ENCODE measurements at regions not wholly inside any gene's neighbourhood (a gene's known extent, or its start where the extent isn't known, plus 50 kb on each side); places are given as distances from the start of the nearest gene placed in this dataset.
"Not testable (repeated sequence)": the region's sequence is repeated elsewhere in the genome, so short reads cannot be mapped to it uniquely, and the experiment has no call there.

DNA sequence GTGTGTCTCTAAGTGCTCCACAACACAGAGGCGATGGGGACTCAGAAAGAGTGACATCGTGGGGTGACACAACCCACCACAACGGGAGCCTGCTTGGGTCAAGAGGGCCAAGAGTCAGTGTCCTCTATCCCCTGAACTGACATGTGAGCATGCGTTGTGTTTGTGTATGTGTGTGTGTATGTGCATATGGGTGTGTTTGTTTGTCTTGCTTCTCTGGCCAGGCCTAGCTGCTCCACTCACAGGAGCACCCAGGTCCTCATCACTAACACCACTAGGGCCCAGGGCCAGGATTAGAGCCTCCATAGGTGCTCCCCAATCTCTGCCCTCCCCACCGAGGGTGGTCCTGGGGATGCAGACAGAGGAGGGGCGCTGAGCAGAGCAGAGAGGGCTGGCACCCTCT lies 115.0 kb upstream of the CTSV start:
- no peak for TF ChIP-seq POLR2A (IDR thresholded peaks at IDR 0.05)
- TF ChIP-seq, protein P1, sequence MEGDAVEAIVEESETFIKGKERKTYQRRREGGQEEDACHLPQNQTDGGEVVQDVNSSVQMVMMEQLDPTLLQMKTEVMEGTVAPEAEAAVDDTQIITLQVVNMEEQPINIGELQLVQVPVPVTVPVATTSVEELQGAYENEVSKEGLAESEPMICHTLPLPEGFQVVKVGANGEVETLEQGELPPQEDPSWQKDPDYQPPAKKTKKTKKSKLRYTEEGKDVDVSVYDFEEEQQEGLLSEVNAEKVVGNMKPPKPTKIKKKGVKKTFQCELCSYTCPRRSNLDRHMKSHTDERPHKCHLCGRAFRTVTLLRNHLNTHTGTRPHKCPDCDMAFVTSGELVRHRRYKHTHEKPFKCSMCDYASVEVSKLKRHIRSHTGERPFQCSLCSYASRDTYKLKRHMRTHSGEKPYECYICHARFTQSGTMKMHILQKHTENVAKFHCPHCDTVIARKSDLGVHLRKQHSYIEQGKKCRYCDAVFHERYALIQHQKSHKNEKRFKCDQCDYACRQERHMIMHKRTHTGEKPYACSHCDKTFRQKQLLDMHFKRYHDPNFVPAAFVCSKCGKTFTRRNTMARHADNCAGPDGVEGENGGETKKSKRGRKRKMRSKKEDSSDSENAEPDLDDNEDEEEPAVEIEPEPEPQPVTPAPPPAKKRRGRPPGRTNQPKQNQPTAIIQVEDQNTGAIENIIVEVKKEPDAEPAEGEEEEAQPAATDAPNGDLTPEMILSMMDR (IDR thresholded peaks at IDR 0.05), result no peak
- intact Hi-C loops (cut with DNase I; ENCODE audit: low total_unique reads), result no loop called here
- H3K4me3 ChIP-seq (ENCODE audit: low read depth, poor library complexity, severe bottlenecking), result no peak overlapping the region
- WGBS, 2 donors, result 88 to 89% methylated on average over 6 of the region's 6 CpGs
- DNase-seq (ENCODE audit: low spot score in 2 of 2), result no peak

DNA sequence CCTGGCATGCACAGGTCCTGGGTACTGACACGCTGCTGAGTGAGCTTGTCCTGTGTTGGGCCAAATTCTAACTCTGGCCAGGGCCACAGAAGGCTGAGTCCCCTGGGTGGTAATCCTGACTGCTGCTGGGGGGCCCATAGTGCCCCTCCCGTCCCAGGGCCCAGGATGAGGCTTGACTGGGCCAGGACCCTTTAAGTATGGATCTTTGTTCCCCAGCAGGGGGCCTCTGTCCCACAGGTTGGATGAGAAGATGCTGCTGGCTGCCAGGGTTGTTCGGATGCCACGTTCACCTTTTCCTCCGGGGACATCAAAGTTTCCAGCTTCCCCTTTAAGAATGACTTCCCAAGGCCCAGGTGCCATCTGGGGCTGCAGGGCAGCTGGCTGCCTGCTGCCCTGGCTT lies 114.2 kb upstream of the CTSV start:
- DNase-seq (ENCODE audit: low spot score in 2 of 2); H3K4me3 ChIP-seq (ENCODE audit: low read depth, poor library complexity, severe bottlenecking); intact Hi-C loops (cut with DNase I; ENCODE audit: low total_unique reads): not testable (repeated sequence)
- WGBS, 2 donors, result 82 to 83% methylated on average over 5 of the region's 5 CpGs

DNA sequence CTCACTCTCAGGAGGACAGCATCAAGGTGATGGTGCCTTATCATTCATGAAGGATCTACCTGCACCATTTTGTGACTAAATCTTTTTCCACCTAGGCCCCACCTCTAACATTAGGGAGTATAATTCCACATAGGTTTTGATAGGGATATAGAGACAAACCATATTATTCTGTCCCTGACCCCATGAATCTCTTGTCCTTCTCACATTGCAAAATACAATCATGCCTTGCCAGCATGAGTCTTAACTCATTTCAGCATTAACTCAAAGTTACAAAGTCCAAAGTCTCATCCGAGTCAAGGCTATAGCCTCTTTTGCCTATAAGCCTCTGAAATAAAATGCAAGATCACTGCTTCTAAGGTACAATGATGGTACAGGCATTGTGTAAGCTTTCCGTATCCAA lies 111.5 kb upstream of the CTSV start:
- WGBS, 2 donors, result 93% methylated on average over 2 of the region's 2 CpGs
- DNase-seq (ENCODE audit: low spot score in 2 of 2); intact Hi-C loops (cut with DNase I; ENCODE audit: low total_unique reads); H3K4me3 ChIP-seq (ENCODE audit: low read depth, poor library complexity, severe bottlenecking): not testable (repeated sequence)

DNA sequence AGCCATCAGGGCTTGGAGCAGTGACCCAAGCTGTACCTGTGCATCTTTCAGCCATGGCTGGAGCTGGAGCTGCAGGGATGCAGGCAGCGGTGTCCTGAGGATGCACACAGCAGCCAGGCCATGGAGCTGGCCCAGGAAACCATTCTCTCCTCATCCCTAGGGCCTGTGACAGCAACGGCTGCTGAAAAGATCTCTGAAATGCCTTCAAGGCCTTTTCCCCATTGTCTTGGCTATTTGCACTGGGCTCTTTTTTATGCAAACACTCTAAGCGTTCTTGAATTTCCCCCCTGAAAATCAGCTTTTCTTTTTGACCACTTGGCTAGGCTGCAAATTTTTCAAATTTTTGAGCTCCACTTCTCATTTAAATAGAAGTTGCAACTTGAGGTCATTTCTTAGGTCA lies 109.5 kb upstream of the CTSV start:
- H3K4me3 ChIP-seq (ENCODE audit: low read depth, poor library complexity, severe bottlenecking); DNase-seq (ENCODE audit: low spot score in 2 of 2); intact Hi-C loops (cut with DNase I; ENCODE audit: low total_unique reads): not testable (repeated sequence)
- WGBS, 2 donors, result 63 to 76% methylated on average over 3 of the region's 3 CpGs

DNA sequence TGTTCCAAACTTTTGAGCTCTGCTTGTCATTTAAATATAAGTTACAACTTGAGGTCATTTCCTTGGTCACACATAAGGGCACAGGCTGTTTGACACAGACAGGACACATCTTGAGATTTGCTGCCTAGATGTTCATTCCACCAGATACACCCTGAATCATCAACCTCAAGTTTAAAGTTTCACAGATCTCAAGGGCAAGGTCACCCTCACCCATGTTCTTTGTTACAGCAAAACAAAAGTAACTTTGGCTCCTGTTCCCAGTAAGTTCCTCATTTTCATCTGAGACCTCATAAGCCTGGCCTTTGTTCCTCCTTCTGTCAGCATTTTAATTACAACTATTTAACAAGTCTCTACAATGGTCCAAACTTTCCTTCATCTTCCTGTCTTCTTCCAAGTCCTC lies 106.7 kb upstream of the CTSV start:
- DNase-seq (ENCODE audit: low spot score in 2 of 2); H3K4me3 ChIP-seq (ENCODE audit: low read depth, poor library complexity, severe bottlenecking); intact Hi-C loops (cut with DNase I; ENCODE audit: low total_unique reads): not testable (repeated sequence)

DNA sequence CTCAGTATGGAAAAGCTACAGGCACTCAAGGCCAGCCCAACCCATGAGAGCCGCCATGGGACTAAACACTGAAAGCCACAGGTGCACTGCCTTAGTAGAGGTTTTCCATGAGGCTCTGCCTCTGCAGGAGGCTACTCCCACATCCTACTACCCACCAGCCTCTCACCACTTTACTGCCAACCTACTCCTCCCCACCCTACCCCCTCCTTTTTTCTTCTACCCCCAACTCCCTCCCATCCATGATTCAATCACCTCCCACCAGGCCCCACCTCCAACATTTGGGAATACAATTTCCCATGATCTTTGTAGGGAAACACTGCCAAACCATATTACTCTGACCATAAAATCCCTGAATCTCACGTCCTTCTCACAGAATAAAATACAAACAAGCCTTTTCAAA lies 101.6 kb upstream of the CTSV start:
- DNase-seq (ENCODE audit: low spot score in 2 of 2), result no peak
- 50% methylated on average over 2 of the region's 2 CpGs for WGBS, 2 donors
- TF ChIP-seq, protein P1 (IDR thresholded peaks at IDR 0.05), result no peak
- no peak for TF ChIP-seq POLR2A (IDR thresholded peaks at IDR 0.05)
- intact Hi-C loops (cut with DNase I; ENCODE audit: low total_unique reads), result no loop called here
- no peak overlapping the region for H3K4me3 ChIP-seq (ENCODE audit: low read depth, poor library complexity, severe bottlenecking)

DNA sequence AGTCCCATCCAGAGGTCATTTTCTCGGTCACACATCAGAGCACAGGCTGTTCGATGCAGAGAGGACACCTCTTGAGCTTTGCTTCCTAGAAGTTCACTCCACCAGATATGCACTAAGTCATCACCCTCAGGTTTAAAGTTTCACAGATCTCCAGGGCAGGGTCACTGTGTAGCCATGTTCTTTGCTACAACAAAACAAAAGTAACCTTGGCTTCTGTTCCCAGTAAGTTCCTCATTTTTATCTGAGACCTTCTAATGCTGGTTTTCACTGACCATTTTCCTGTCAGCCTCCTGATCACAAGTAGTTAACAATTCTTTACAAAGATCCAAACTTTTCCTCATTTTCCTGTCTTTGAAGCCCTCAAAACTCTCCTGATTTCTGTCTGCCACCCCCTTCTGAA lies 97.5 kb upstream of the CTSV start:
- intact Hi-C loops (cut with DNase I; ENCODE audit: low total_unique reads), result no loop called here
- WGBS, 2 donors, result 39 to 92% methylated on average over 2 of the region's 2 CpGs
- no peak overlapping the region for H3K4me3 ChIP-seq (ENCODE audit: low read depth, poor library complexity, severe bottlenecking)
- no peak for DNase-seq (ENCODE audit: low spot score in 2 of 2)
- no peak for TF ChIP-seq POLR2A (IDR thresholded peaks at IDR 0.05)
- TF ChIP-seq, protein P1 (IDR thresholded peaks at IDR 0.05), result no peak

DNA sequence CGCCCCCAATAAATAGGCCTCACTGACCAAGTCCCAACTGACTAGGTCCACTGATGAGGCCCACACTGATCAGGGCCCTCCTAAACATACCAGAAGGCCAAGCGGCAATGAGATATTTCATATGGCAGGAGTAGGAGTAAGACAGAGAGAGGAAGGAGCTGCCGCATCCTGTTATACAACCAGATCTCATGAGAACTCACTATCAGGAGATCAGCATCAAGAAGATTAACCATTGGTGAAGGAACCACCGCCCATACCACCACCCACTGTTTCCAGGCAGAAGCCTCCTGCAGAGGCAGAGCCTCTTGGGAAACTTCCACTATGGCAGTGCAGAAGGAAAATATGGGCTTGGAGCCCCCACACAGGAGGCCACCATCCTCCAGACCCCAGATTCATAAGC lies 95.0 kb upstream of the CTSV start:
- DNase-seq (ENCODE audit: low spot score in 2 of 2); intact Hi-C loops (cut with DNase I; ENCODE audit: low total_unique reads); H3K4me3 ChIP-seq (ENCODE audit: low read depth, poor library complexity, severe bottlenecking): not testable (repeated sequence)
- WGBS, 2 donors, result 84 to 92% methylated on average over 4 of the region's 4 CpGs

DNA sequence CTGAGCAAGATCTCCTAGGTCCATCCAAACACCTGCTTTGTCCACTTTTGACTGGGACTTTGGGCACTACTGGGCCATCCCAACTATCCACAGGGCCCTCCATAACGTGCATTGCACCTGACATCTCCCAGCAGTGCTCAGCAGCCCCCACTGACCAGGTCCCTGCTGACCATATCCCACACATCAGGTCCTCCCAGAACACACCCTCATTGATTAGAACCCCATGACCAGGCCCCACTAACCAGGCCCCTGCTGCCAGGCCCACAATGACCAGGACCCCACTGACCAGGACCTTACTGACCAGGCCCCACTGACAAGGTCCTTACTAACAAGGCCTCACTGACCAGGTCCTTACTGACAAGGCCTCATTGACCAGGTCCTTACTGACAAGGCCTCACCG lies 93.9 kb upstream of the CTSV start:
- DNase-seq (ENCODE audit: low spot score in 2 of 2), result no peak
- WGBS, 2 donors, result 76 to 91% methylated on average over 2 of the region's 2 CpGs
- intact Hi-C loops (cut with DNase I; ENCODE audit: low total_unique reads), result no loop called here
- no peak overlapping the region for H3K4me3 ChIP-seq (ENCODE audit: low read depth, poor library complexity, severe bottlenecking)
- no peak for TF ChIP-seq POLR2A (IDR thresholded peaks at IDR 0.05)
- TF ChIP-seq, protein P1 (IDR thresholded peaks at IDR 0.05), result no peak

DNA sequence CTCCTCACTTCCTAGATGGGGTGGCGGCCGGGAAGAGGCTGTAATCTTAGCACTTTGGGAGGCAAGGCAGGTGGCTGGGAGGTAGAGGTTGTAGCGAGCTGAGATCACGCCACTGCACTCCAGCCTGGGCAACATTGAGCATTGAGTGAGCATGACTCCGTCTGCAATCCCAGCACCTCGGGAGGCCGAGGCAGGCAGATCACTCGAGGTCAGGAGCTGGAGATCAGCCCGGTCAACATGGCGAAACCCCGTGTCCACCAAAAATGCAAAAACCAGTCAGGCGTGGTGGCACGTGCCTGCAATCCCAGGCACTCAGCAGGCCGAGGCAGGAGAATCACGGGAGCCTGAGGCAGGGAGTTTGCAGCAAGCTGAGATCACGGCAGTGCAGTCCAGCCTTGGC lies 91.9 kb upstream of the CTSV start:
- DNase-seq (ENCODE audit: low spot score in 2 of 2); intact Hi-C loops (cut with DNase I; ENCODE audit: low total_unique reads); H3K4me3 ChIP-seq (ENCODE audit: low read depth, poor library complexity, severe bottlenecking): not testable (repeated sequence)
- 91 to 95% methylated on average over 14 to 16 of the region's 16 CpGs for WGBS, 2 donors

DNA sequence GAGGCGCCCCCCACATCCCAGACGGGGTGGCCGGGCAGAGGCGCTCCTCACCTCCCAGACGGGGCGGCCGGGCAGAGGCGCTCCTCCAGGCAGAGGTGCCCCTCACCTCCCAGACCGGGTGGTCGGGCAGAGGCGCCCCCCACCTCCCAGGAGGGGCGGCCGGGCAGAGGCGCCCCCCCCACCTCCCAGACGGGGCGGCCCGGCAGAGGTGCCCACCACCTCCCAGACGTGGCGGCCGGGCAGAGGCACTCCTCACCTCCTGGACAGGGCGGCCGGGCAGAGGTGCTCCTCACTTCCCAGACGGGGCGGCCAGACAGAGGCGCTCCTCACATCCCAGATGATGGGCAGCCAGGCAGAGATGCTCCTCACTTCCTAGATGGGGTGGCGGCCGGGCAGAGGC lies 91.4 kb upstream of the CTSV start:
- intact Hi-C loops (cut with DNase I; ENCODE audit: low total_unique reads); H3K4me3 ChIP-seq (ENCODE audit: low read depth, poor library complexity, severe bottlenecking); DNase-seq (ENCODE audit: low spot score in 2 of 2): not testable (repeated sequence)
- WGBS, 2 donors, result 95% methylated on average over 11 to 26 of the region's 27 CpGs
